Hematopoietic multipotent progenitor cell treated with erythropoietin and hydrocortisone succinate and interleukin-3 and kit ligand, for 15 days (in vitro differentiated cells): ENCODE measurements at regions not wholly inside any gene's neighbourhood (a gene's known extent, or its start where the extent isn't known, plus 50 kb on each side); places are given as distances from the start of the nearest gene placed in this dataset.
"Not testable (repeated sequence)": the region's sequence is repeated elsewhere in the genome, so short reads cannot be mapped to it uniquely, and the experiment has no call there.

Source experiments
- DNase-seq: peaks from one replicate; pipeline ENCODE4 v3.0.0-alpha.2; 2015; ENCODE audit warnings: low spot score

GRCh38 chr1:189656628-189657530 lies 820.8 kb downstream of the BRINP3 start:
- no peak for DNase-seq

- DNase-seq: no peak
Measured at GRCh38 chr1:189657715-189658114, 819.9 kb downstream of the BRINP3 start.

- DNase-seq: no peak
Measured at GRCh38 chr1:189658381-189658780, 819.3 kb downstream of the BRINP3 start.

GRCh38 chr1:189659731-189660130 lies 817.9 kb downstream of the BRINP3 start:
- no peak for DNase-seq

GRCh38 chr1:189662190-189662589 lies 815.5 kb downstream of the BRINP3 start:
- no peak for DNase-seq

- DNase-seq: no peak
Measured at GRCh38 chr1:189669846-189670245, 807.8 kb downstream of the BRINP3 start.

- DNase-seq: no peak
Measured at GRCh38 chr1:189673217-189673616, 804.4 kb downstream of the BRINP3 start.

- no peak for DNase-seq
Measured at GRCh38 chr1:189675712-189676244, 801.9 kb downstream of the BRINP3 start.

- DNase-seq: no peak
Measured at GRCh38 chr1:189678779-189679178, 798.9 kb downstream of the BRINP3 start.

GRCh38 chr1:189681252-189681919 lies 796.3 kb downstream of the BRINP3 start:
- DNase-seq: no peak

- no peak for DNase-seq
Measured at GRCh38 chr1:189682591-189682990, 795.1 kb downstream of the BRINP3 start.

- no peak for DNase-seq
Measured at GRCh38 chr1:189686288-189686687, 791.4 kb downstream of the BRINP3 start.

- DNase-seq: no peak
Measured at GRCh38 chr1:189693140-189693539, 784.5 kb downstream of the BRINP3 start.

- DNase-seq: no peak
Measured at GRCh38 chr1:189696297-189696696, 781.4 kb downstream of the BRINP3 start.

GRCh38 chr1:189697113-189697512 lies 780.6 kb downstream of the BRINP3 start:
- DNase-seq: no peak

GRCh38 chr1:189701606-189702005 lies 776.1 kb downstream of the BRINP3 start:
- DNase-seq: no peak

GRCh38 chr1:189706594-189706993 lies 771.1 kb downstream of the BRINP3 start:
- no peak for DNase-seq

- DNase-seq: no peak
Measured at GRCh38 chr1:189708674-189709073, 769.0 kb downstream of the BRINP3 start.

GRCh38 chr1:189718147-189718795 lies 759.4 kb downstream of the BRINP3 start:
- DNase-seq: not testable (repeated sequence)

- no peak for DNase-seq
Measured at GRCh38 chr1:189726806-189727205, 750.9 kb downstream of the BRINP3 start.

GRCh38 chr1:189751311-189751710 lies 726.4 kb downstream of the BRINP3 start:
- no peak for DNase-seq

- DNase-seq: no peak
Measured at GRCh38 chr1:189752461-189752995, 725.1 kb downstream of the BRINP3 start.
